Activated T-cell treated with anti-CD3 and anti-CD28 coated beads for 48 hours (primary cell): ENCODE measurements at regions not wholly inside any gene's neighbourhood (a gene's known extent, or its start where the extent isn't known, plus 50 kb on each side); places are given as distances from the start of the nearest gene placed in this dataset.

ENCODE experiments used
- DNase-seq: peaks from one replicate; pipeline ENCODE4 v3.0.0-alpha.2; 2020; ENCODE audit warnings: low read depth

- DNase-seq, result no peak
These were observed 74.3 kb upstream of the IFNAR2 start for GRCh38 chr21:33155422-33155821.

DNA sequence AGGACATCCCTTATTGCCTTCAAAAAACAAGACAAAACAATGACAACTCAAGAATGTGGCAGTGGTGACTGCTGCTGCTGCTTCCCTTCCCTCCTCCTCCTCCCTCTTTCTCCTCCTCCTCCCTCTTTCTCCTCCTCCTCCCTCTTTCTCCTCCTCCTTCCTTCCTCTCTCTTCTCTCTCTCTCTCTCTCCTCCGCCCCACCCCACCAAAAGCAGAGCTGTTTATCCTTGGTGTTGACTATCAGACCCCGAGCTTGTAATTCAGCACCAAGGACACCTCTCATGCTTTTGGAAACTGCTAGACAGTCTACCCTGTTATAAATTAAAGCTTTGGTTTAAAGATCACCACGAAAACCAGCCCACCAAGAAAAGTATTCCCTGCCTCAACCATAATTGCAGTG, 72.4 kb upstream of the IFNAR2 start:
- no peak for DNase-seq

DNA sequence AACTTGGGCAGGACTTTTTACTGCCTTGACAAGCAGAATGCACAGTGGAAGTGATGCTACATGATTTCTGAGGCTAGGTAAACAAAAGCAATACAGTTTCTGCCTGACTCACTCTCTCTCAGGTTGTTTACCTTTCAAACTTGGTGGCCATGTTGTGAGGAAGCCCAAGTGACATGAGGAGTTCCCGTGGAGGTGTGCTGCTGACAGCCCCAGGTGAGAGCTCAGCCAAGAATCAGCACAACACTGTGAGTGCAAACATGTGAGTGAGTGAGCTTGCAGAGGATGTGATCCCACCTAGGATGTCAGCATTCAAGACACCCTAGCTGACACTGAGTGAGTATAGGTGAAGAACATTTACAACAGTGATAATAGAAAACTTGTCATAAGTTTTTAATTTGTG, 71.1 kb upstream of the IFNAR2 start:
- DNase-seq, result no peak

GRCh38 chr21:33162436-33162951, 67.2 kb upstream of the IFNAR2 start:
- no peak for DNase-seq

- no peak for DNase-seq
These were observed 60.9 kb upstream of the IFNAR2 start for GRCh38 chr21:33168886-33169285.

DNA sequence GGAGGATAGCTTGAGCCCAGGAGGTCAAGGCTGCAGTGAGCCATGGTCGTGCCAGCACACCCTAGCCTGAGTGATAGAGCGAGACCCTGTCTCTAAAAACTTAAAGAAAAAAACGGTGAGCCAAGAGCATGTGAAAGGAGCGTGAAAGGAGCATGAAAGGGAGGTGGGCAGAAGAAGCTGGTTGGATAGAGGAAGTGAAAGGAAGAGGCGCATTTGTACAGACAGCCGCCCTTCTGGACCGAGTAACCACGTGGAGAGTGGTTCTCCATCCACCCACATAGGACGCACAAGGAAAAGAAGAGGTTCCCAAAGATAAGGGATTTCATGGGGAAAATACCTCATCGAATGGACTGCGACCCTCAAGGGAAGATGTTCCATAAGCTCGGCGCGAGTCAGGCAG, 60.4 kb upstream of the IFNAR2 start:
- no peak for DNase-seq

- no peak for DNase-seq
These were observed 58.0 kb upstream of the IFNAR2 start for GRCh38 chr21:33171616-33172169.

- DNase-seq, result no peak
These were observed 55.0 kb upstream of the IFNAR2 start for GRCh38 chr21:33174756-33175155.
